ENCODE measurements at regions not wholly inside any gene's neighbourhood (a gene's known extent, or its start where the extent isn't known, plus 50 kb on each side); places are given as distances from the start of the nearest gene placed in this dataset.

GRCh38 chr13:97522243-97522642 is 88.3 kb downstream of the RAP2A start (continued):
- TF ChIP-seq TEAD2 (CRISPR knock-in tag; IDR thresholded peaks at IDR 0.05) (no peak), ZNF280B (CRISPR knock-in tag; IDR thresholded peaks at IDR 0.05; ENCODE audit: borderline replicate concordance) (no peak), SMAD3 (CRISPR knock-in tag; IDR thresholded peaks at IDR 0.05) (0 out of 2 replicates have a peak, but pooled peaks have one; percentile 28), EEA1 (CRISPR knock-in tag; IDR thresholded peaks at IDR 0.05; ENCODE audit: borderline replicate concordance) (no peak), IRF2 (CRISPR knock-in tag; IDR thresholded peaks at IDR 0.05) (0 out of 2 replicates have a peak, but pooled peaks have one; percentile 21), ZNF747 (CRISPR knock-in tag; IDR thresholded peaks at IDR 0.05; ENCODE audit: borderline replicate concordance) (peak; percentile 57; the same call in 1 of the 2 replicates), THAP8 (CRISPR knock-in tag; IDR thresholded peaks at IDR 0.05; ENCODE audit: borderline replicate concordance) (no peak), ZNF749 (CRISPR knock-in tag; IDR thresholded peaks at IDR 0.05; ENCODE audit: borderline replicate concordance) (no peak), GMEB1 (CRISPR knock-in tag; IDR thresholded peaks at IDR 0.05; ENCODE audit: borderline replicate concordance) (peak; percentile 27; the same call in 1 of the 2 replicates), ERF (CRISPR knock-in tag; IDR thresholded peaks at IDR 0.05) (peak; percentile 52; the same call in 1 of the 2 replicates), MAX (IDR thresholded peaks at IDR 0.05) (no peak), SYNCRIP (IDR thresholded peaks at IDR 0.05; ENCODE audit: insufficient read depth, low read depth, low read length) (no peak), HDAC1 (CRISPR knock-in tag; IDR thresholded peaks at IDR 0.05) (peak; percentile 32; the same call in 1 of the 2 replicates), ATF1 (CRISPR knock-in tag; IDR thresholded peaks at IDR 0.05) (0 out of 2 replicates have a peak, but pooled peaks have one; percentile 19), ZNF280D (CRISPR knock-in tag; IDR thresholded peaks at IDR 0.05) (no peak; the same call in 1 of the 2 replicates), HHEX (CRISPR knock-in tag; IDR thresholded peaks at IDR 0.05) (peak; percentile 55; the same call in 1 of the 2 replicates), BHLHE40 (IDR thresholded peaks at IDR 0.05; ENCODE audit: low read length) (no peak), ZNF883 (CRISPR knock-in tag; IDR thresholded peaks at IDR 0.05; ENCODE audit: not compliant biosample characterization) (no peak), HNF4G (IDR thresholded peaks at IDR 0.05; ENCODE audit: borderline replicate concordance, low read depth, low read length) (peak; percentile 80), HNF4G (CRISPR knock-in tag; IDR thresholded peaks at IDR 0.05; ENCODE audit: borderline replicate concordance, low read depth) (peak; percentile 63; the same call in 1 of the 2 replicates), RXRB (CRISPR knock-in tag; IDR thresholded peaks at IDR 0.05; ENCODE audit: borderline replicate concordance) (peak; percentile 91), BRCA1 (CRISPR knock-in tag; IDR thresholded peaks at IDR 0.05) (0 out of 2 replicates have a peak, but pooled peaks have one; percentile 31), HMG20A (CRISPR knock-in tag; IDR thresholded peaks at IDR 0.05; ENCODE audit: borderline replicate concordance) (0 out of 2 replicates have a peak, but pooled peaks have one; percentile 17)
